HL-60 (cell line): ENCODE measurements at regions not wholly inside any gene's neighbourhood (a gene's known extent, or its start where the extent isn't known, plus 50 kb on each side); places are given as distances from the start of the nearest gene placed in this dataset.

Source experiments
- GABPA ChIP-seq: IDR thresholded peaks from 2 replicates; pipeline ENCODE4 v1.6.1; 2012; ENCODE audit warnings: low read depth
- POLR2AphosphoS5 ChIP-seq: IDR thresholded peaks from 2 replicates; pipeline ENCODE4 v1.6.1; 2012; ENCODE audit warnings: low read depth
- TF ChIP-seq, protein P1 (sequence below): IDR thresholded peaks from one replicate; pipeline ENCODE4 v1.5.1; 2011; ENCODE audit warnings: low read length, control low read depth, inconsistent platforms; ENCODE audit not compliant: insufficient read depth
- TF ChIP-seq, protein P2 (sequence below): IDR thresholded peaks from 2 replicates; pipeline ENCODE4 v1.6.1; 2012; ENCODE audit warnings: low read depth; ENCODE audit not compliant: insufficient replicate concordance

DNA sequence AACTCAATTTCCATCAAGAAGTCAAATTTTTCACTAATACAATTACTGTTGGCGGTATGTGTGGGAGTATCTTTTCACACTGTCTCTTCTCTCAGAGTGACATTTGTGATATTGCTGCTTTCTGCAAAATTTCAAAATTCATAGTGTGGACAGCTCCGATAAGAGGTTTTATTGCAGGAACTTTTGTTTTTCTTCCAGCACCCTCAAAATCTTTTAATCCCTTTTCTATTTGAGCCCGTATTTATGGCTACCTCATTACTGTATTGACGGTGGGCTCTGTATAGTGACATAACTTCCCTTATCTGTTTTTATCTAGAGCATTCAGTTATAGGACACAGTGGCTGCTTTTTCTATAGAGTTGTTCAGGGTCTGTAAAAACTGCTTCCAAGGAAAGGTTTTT lies 794.4 kb upstream of the TMPRSS15 start:
- TF ChIP-seq, protein P1, sequence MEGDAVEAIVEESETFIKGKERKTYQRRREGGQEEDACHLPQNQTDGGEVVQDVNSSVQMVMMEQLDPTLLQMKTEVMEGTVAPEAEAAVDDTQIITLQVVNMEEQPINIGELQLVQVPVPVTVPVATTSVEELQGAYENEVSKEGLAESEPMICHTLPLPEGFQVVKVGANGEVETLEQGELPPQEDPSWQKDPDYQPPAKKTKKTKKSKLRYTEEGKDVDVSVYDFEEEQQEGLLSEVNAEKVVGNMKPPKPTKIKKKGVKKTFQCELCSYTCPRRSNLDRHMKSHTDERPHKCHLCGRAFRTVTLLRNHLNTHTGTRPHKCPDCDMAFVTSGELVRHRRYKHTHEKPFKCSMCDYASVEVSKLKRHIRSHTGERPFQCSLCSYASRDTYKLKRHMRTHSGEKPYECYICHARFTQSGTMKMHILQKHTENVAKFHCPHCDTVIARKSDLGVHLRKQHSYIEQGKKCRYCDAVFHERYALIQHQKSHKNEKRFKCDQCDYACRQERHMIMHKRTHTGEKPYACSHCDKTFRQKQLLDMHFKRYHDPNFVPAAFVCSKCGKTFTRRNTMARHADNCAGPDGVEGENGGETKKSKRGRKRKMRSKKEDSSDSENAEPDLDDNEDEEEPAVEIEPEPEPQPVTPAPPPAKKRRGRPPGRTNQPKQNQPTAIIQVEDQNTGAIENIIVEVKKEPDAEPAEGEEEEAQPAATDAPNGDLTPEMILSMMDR = no peak
- TF ChIP-seq GABPA (no peak), POLR2AphosphoS5 (no peak)
- TF ChIP-seq, protein P2, sequence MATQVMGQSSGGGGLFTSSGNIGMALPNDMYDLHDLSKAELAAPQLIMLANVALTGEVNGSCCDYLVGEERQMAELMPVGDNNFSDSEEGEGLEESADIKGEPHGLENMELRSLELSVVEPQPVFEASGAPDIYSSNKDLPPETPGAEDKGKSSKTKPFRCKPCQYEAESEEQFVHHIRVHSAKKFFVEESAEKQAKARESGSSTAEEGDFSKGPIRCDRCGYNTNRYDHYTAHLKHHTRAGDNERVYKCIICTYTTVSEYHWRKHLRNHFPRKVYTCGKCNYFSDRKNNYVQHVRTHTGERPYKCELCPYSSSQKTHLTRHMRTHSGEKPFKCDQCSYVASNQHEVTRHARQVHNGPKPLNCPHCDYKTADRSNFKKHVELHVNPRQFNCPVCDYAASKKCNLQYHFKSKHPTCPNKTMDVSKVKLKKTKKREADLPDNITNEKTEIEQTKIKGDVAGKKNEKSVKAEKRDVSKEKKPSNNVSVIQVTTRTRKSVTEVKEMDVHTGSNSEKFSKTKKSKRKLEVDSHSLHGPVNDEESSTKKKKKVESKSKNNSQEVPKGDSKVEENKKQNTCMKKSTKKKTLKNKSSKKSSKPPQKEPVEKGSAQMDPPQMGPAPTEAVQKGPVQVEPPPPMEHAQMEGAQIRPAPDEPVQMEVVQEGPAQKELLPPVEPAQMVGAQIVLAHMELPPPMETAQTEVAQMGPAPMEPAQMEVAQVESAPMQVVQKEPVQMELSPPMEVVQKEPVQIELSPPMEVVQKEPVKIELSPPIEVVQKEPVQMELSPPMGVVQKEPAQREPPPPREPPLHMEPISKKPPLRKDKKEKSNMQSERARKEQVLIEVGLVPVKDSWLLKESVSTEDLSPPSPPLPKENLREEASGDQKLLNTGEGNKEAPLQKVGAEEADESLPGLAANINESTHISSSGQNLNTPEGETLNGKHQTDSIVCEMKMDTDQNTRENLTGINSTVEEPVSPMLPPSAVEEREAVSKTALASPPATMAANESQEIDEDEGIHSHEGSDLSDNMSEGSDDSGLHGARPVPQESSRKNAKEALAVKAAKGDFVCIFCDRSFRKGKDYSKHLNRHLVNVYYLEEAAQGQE = no peak
